Esophagus muscularis mucosa (tissue), 4 donors: ENCODE measurements at regions not wholly inside any gene's neighbourhood (a gene's known extent, or its start where the extent isn't known, plus 50 kb on each side); places are given as distances from the start of the nearest gene placed in this dataset.

Experiments
- DNase-seq: peaks from one replicate; pipeline ENCODE4 v3.0.0-alpha.2; 2017; ENCODE audit errors: extremely low spot score
- H3K27ac ChIP-seq, 4 donors: fragments of 200-600 bp; sonication (generic); replicated peaks in 1 of 4; 1 replicate in 3 of 4; 2 replicates in 1 of 4; pipeline ENCODE4 v1.5.1; 2016 to 2019; ENCODE audit warnings: mild to moderate bottlenecking in 1 of 4
- H3K27me3 ChIP-seq, 4 donors: fragments of 200-600 bp; sonication (generic); one replicate each; pipeline versions ENCODE4 v1.5.1 to v1.6.0; 2016 to 2019
- H3K36me3 ChIP-seq, 4 donors: fragments of 200-600 bp; sonication (generic); one replicate each; pipeline ENCODE4 v1.5.1; 2016 to 2019
- H3K4me1 ChIP-seq, 4 donors: fragments of 200-600 bp; sonication (generic); one replicate each; pipeline ENCODE4 v1.5.1; 2016 to 2019
- H3K4me3 ChIP-seq, 4 donors: fragments of 200-600 bp; sonication (generic); 1 replicate in 2 of 4; 2 replicates in 2 of 4; pipeline ENCODE4 v1.5.1; 2016 to 2019; ENCODE audit warnings: mild to moderate bottlenecking in 4 of 4, moderate library complexity in 1 of 4
- H3K9me3 ChIP-seq, 4 donors: fragments of 200-600 bp; sonication (generic); 1 replicate in 3 of 4; 2 replicates in 1 of 4; pipeline ENCODE4 v1.5.1; 2016 to 2019
- EP300 ChIP-seq: sonication (generic); formaldehyde crosslinking; IDR thresholded peaks from one replicate; pipeline ENCODE4 v1.6.1; 2017; ENCODE audit warnings: antibody characterized with exemption
- POLR2A ChIP-seq: fragments of 450-650 bp; IDR thresholded peaks from one replicate; pipeline ENCODE4 v1.6.1; 2017; ENCODE audit warnings: antibody characterized with exemption, moderate library complexity, mild to moderate bottlenecking, low read depth
- POLR2AphosphoS5 ChIP-seq, 2 donors: sonication (generic); formaldehyde crosslinking; IDR thresholded peaks; one replicate each; pipeline ENCODE4 v1.6.1; 2017; ENCODE audit warnings: antibody characterized with exemption in 2 of 2
- WGBS: methylation state at CpG from one replicate; pipeline ENCODE4 v1.1.5; 2018; 5-methylcytosine and 5-hydroxymethylcytosine counted together
- intact Hi-C: fragments of 100-400 bp; cut with DNase I; formaldehyde crosslinking; loops from one replicate; pipeline ENCODE4 v1.15.1; 2023
- TF ChIP-seq, protein P1 (sequence below), 3 experiments: fragments of 200-600 bp in 2 of 3; fragments of 450-650 bp in 1 of 3; sonication (generic) in 2 of 3; IDR thresholded peaks; one replicate each; pipeline ENCODE4 v1.5.1; 2017 to 2019; ENCODE audit warnings: antibody characterized with exemption in 3 of 3, mild to moderate bottlenecking in 2 of 3, moderate library complexity in 1 of 3

DNA sequence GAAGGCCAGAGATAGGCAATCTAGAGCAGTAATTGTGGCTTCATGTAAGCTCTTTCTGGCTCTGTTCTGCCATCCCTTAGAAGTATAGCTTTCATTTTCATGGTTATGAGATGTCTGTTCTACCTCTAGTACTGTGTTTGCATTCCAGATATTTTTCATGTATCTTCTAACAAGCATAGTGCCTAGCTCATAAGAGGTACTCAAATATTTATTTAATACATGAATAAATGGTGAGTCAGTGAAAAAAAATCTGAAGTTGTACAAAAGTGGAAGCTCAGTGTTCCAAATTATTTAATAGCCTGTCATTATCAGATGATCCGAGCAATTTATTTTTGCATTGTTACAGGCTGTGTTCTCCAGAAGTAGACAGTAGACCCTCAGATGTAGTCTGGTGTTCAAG is 64.3 kb downstream of the OXSM start:
- intact Hi-C loops: no loop called here
- TF ChIP-seq, protein P1, sequence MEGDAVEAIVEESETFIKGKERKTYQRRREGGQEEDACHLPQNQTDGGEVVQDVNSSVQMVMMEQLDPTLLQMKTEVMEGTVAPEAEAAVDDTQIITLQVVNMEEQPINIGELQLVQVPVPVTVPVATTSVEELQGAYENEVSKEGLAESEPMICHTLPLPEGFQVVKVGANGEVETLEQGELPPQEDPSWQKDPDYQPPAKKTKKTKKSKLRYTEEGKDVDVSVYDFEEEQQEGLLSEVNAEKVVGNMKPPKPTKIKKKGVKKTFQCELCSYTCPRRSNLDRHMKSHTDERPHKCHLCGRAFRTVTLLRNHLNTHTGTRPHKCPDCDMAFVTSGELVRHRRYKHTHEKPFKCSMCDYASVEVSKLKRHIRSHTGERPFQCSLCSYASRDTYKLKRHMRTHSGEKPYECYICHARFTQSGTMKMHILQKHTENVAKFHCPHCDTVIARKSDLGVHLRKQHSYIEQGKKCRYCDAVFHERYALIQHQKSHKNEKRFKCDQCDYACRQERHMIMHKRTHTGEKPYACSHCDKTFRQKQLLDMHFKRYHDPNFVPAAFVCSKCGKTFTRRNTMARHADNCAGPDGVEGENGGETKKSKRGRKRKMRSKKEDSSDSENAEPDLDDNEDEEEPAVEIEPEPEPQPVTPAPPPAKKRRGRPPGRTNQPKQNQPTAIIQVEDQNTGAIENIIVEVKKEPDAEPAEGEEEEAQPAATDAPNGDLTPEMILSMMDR (IDR thresholded peaks at IDR 0.05): no peak
- TF ChIP-seq EP300 (no peak), POLR2AphosphoS5 (IDR thresholded peaks at IDR 0.05) (no peak), POLR2A (no peak)
- Histone ChIP-seq H3K27me3 (no peaks in the 10 kb centered on the region), H3K36me3 (no peaks in the 10 kb centered on the region), H3K9me3 (no peaks in the 10 kb centered on the region), H3K27ac (peak overlapping the region; percentile 22 to 49 (median 38)), H3K4me1 (peaks cover 0 to 15% (median 10%) of the 10 kb centered on the region in 4 donors), H3K4me3 (no peak overlapping the region)
- WGBS: 44% methylated on average over 1 of the region's 1 CpG
- no peak for DNase-seq

DNA sequence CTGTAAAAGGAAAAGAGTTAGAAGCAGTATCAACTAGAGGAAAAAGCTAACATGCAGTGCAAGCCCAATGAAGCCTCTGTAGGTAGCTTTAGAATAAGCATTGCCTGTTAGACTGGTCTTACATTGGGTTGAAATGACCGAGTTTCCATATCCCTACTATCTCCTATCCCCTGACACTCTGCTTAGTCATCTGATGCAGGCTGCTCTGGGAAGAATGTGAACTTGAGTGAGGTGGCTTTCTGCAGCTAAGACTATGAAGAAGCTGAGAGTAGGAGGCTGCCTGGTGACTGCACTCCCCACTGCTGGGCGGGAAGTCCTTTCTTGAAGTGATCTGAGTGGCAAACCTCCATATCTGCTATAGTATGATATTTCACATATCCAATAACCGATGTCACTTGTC is 64.7 kb downstream of the OXSM start:
- no peak for TF ChIP-seq EP300
- no peak for TF ChIP-seq POLR2A
- TF ChIP-seq POLR2AphosphoS5 (IDR thresholded peaks at IDR 0.05): no peak
- TF ChIP-seq, protein P1 (IDR thresholded peaks at IDR 0.05): no peak
- intact Hi-C loops: loop anchor here (5.0 kb wide), 1 partner anchor 207 kb away; no protein-coding TSS in a partner anchor
- no peak for DNase-seq
- no peaks in the 10 kb centered on the region for H3K9me3 ChIP-seq
- H3K27ac ChIP-seq: peak overlapping the region in 3 of 4 donors; percentile 22 to 35 (median 35)
- no peak overlapping the region for H3K4me3 ChIP-seq
- 88% methylated on average over 3 of the region's 3 CpGs for WGBS
- peaks cover 0 to 15% (median 10%) of the 10 kb centered on the region in 4 donors for H3K4me1 ChIP-seq
- no peaks in the 10 kb centered on the region for H3K27me3 ChIP-seq
- H3K36me3 ChIP-seq: no peaks in the 10 kb centered on the region

DNA sequence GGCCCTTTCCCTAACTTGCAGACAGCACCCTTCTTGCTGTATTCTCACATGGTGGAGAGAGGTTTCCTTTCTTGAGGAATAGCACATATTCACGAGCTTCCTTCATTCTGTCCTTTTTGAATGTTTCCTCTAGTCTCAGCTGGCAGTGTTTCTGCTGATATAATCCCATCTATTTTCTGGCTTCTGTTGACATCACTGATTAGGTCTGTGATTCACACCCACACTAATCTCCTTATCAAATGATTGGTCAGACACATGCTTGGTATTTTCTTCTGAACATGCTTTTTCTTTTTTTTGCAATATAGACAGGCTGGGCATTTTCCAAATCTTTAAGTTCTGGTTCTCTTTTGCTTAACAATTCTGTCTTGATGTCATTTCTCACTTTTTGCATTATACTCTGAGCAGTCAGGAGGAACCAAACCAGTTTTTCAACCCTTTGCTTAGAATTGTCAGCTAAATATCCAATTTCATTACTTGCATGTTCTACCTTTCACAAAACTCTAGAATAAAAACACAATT is 65.4 kb downstream of the OXSM start:
- Histone ChIP-seq H3K36me3 (no peaks in the 10 kb centered on the region), H3K4me3 (no peak overlapping the region), H3K27me3 (no peaks in the 10 kb centered on the region), H3K9me3 (no peaks in the 10 kb centered on the region), H3K27ac (no peak overlapping the region), H3K4me1 (peaks cover 0 to 15% (median 10%) of the 10 kb centered on the region in 4 donors)
- TF ChIP-seq POLR2A: no peak
- TF ChIP-seq, protein P1 (IDR thresholded peaks at IDR 0.05): no peak
- no peak for TF ChIP-seq POLR2AphosphoS5 (IDR thresholded peaks at IDR 0.05)
- TF ChIP-seq EP300: no peak
- intact Hi-C loops: loop anchor here (5.0 kb wide), 1 partner anchor 208 kb away; no protein-coding TSS in a partner anchor
- DNase-seq: no peak
- WGBS: 77% methylated on average over 1 of the region's 1 CpG

DNA sequence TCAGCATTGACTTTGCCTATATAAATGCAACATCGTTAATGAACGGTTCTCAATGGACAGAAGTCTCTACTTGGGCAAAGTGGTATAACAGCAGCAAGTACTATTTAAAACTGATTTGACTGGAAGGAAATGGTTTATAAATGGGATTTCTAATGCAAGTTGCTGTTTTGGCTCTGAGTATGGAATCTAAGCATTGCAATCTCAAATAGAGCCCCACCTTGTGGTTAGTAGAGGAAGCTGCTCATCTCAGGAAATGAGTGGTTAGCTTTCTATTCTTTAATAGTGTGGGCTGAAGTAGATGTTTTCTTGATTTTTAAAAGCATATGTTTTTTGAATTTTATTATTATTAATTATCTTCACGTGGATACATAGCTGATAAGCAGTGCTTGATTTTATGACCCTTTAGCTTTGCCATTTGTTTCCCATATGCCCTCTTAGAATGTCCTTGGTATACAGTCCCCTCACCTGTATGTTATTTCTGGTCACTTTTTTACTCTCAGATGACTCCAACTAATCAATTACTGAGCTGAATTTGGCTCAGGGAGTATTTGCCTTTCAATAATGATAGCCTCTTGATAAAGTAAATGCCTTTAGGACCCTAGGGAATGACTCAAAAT is 67.1 kb downstream of the OXSM start:
- TF ChIP-seq, protein P1 (IDR thresholded peaks at IDR 0.05): peak; percentile 27 to 63 (median 48)
- TF ChIP-seq POLR2AphosphoS5 (IDR thresholded peaks at IDR 0.05) (no peak), EP300 (no peak)
- DNase-seq: no peak
- peaks cover 0 to 15% (median 10%) of the 10 kb centered on the region in 4 donors for H3K4me1 ChIP-seq
- H3K27ac ChIP-seq: no peak overlapping the region
- peaks cover 0 to 3% (median 0%) of the 10 kb centered on the region in 4 donors for H3K9me3 ChIP-seq
- H3K27me3 ChIP-seq: no peaks in the 10 kb centered on the region
- 77% methylated on average over 3 of the region's 3 CpGs for WGBS
- H3K4me3 ChIP-seq: no peak overlapping the region
- intact Hi-C loops: loop anchor here (5.0 kb wide), 1 partner anchor 210 kb away; no protein-coding TSS in a partner anchor
- no peaks in the 10 kb centered on the region for H3K36me3 ChIP-seq
